ENCODE measurements at regions not wholly inside any gene's neighbourhood (a gene's known extent, or its start where the extent isn't known, plus 50 kb on each side); places are given as distances from the start of the nearest gene placed in this dataset.

DNA sequence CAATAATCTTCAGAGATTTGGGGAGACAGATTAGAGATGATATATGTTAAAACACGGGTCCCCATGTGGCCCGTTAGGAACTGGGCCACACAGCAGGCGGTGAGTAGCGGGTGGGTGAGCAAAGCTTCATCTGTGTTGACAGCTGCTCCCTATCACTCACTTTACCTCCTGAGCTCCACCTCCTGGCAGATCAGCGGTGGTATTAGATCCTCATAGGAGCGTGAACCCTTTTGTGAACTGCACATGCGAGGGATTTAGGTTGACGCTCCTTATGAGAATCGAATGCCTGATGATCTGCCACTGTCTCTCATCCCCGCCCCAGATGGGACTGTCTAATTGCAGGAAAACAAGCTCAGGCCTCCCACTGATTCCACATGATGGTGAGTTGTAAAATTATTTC, 560.4 kb upstream of the AMELY start:
- no peak for TF ChIP-seq POLR2AphosphoS5 (IDR thresholded peaks at IDR 0.05)
- no peak for TF ChIP-seq POLR2A (IDR thresholded peaks at IDR 0.05)
- TF ChIP-seq, protein P1, sequence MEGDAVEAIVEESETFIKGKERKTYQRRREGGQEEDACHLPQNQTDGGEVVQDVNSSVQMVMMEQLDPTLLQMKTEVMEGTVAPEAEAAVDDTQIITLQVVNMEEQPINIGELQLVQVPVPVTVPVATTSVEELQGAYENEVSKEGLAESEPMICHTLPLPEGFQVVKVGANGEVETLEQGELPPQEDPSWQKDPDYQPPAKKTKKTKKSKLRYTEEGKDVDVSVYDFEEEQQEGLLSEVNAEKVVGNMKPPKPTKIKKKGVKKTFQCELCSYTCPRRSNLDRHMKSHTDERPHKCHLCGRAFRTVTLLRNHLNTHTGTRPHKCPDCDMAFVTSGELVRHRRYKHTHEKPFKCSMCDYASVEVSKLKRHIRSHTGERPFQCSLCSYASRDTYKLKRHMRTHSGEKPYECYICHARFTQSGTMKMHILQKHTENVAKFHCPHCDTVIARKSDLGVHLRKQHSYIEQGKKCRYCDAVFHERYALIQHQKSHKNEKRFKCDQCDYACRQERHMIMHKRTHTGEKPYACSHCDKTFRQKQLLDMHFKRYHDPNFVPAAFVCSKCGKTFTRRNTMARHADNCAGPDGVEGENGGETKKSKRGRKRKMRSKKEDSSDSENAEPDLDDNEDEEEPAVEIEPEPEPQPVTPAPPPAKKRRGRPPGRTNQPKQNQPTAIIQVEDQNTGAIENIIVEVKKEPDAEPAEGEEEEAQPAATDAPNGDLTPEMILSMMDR (IDR thresholded peaks at IDR 0.05), result no peak
- TF ChIP-seq EP300 (IDR thresholded peaks at IDR 0.05), result no peak
